ENCODE measurements at regions not wholly inside any gene's neighbourhood (a gene's known extent, or its start where the extent isn't known, plus 50 kb on each side); places are given as distances from the start of the nearest gene placed in this dataset.

GRCh38 chr4:85244638-85245037, 230.3 kb upstream of the ARHGAP24 start:
- H3K9me3 ChIP-seq (ENCODE audit: insufficient read depth, low read depth, low read length), result no peaks in the 10 kb centered on the region
- H3K79me2 ChIP-seq (ENCODE audit: insufficient read depth, low read length), result no peaks in the 10 kb centered on the region
- no peak overlapping the region for H3K4me2 ChIP-seq (ENCODE audit: low read length)
- H3K36me3 ChIP-seq (ENCODE audit: insufficient read depth, low read length), result no peaks in the 10 kb centered on the region
- Mint-ChIP-seq H3K9me3 (ENCODE audit: unreplicated experiment) (no peaks in the 10 kb centered on the region), H3K4me1 (ENCODE audit: low read depth, unreplicated experiment) (no peaks in the 10 kb centered on the region), H3K36me3 (ENCODE audit: low read depth, unreplicated experiment) (no peaks in the 10 kb centered on the region), H3K4me3 (ENCODE audit: unreplicated experiment) (no peak overlapping the region), H3K27ac (ENCODE audit: unreplicated experiment) (no peak overlapping the region), H3K27me3 (ENCODE audit: low read depth, unreplicated experiment) (peaks cover 3% of the 10 kb centered on the region)
- DNase-seq (ENCODE audit: low read depth), result no peak
- no peak overlapping the region for H3K9ac ChIP-seq (ENCODE audit: low read length)
- H2AFZ ChIP-seq (ENCODE audit: low read depth, low read length), result no peak overlapping the region
- H3K27me3 ChIP-seq (ENCODE audit: insufficient read depth, low read length), result no peaks in the 10 kb centered on the region
- H4K20me1 ChIP-seq (ENCODE audit: insufficient read depth, low read length), result no peaks in the 10 kb centered on the region
- no peak for TF ChIP-seq CTCF (IDR thresholded peaks at IDR 0.05; ENCODE audit: insufficient read depth, low read depth, low read length)
- TF ChIP-seq EZH2 (IDR thresholded peaks at IDR 0.05; ENCODE audit: insufficient read depth, low read length), result no peak
- H3K4me3 ChIP-seq (ENCODE audit: insufficient read depth, low read depth, low read length), result no peak overlapping the region
- H3K4me1 ChIP-seq (ENCODE audit: insufficient read depth, low read length), result no peaks in the 10 kb centered on the region
- H3K27ac ChIP-seq (ENCODE audit: low read depth, low read length), result no peak overlapping the region
- no peak for FAIRE-seq

GRCh38 chr4:85246055-85246454, 228.9 kb upstream of the ARHGAP24 start:
- H3K36me3 ChIP-seq (ENCODE audit: insufficient read depth, low read length), result no peaks in the 10 kb centered on the region
- H3K9me3 Mint-ChIP-seq (ENCODE audit: unreplicated experiment), result no peaks in the 10 kb centered on the region
- DNase-seq (ENCODE audit: low read depth) (no peak), FAIRE-seq (no peak)
- no peaks in the 10 kb centered on the region for H3K9me3 ChIP-seq (ENCODE audit: insufficient read depth, low read depth, low read length)
- H3K79me2 ChIP-seq (ENCODE audit: insufficient read depth, low read length), result no peaks in the 10 kb centered on the region
- H3K4me2 ChIP-seq (ENCODE audit: low read length), result no peak overlapping the region
- H3K27ac ChIP-seq (ENCODE audit: low read depth, low read length), result no peak overlapping the region
- no peak overlapping the region for H2AFZ ChIP-seq (ENCODE audit: low read depth, low read length)
- no peak overlapping the region for H3K9ac ChIP-seq (ENCODE audit: low read length)
- no peak overlapping the region for H3K27ac Mint-ChIP-seq (ENCODE audit: unreplicated experiment)
- no peak for TF ChIP-seq EZH2 (IDR thresholded peaks at IDR 0.05; ENCODE audit: insufficient read depth, low read length)
- H3K4me3 ChIP-seq (ENCODE audit: insufficient read depth, low read depth, low read length), result no peak overlapping the region
- peaks cover 3% of the 10 kb centered on the region for H3K27me3 Mint-ChIP-seq (ENCODE audit: low read depth, unreplicated experiment)
- H3K4me1 ChIP-seq (ENCODE audit: insufficient read depth, low read length), result no peaks in the 10 kb centered on the region
- no peaks in the 10 kb centered on the region for H3K4me1 Mint-ChIP-seq (ENCODE audit: low read depth, unreplicated experiment)
- H3K36me3 Mint-ChIP-seq (ENCODE audit: low read depth, unreplicated experiment), result no peaks in the 10 kb centered on the region
- H3K4me3 Mint-ChIP-seq (ENCODE audit: unreplicated experiment), result no peak overlapping the region
- no peaks in the 10 kb centered on the region for H3K27me3 ChIP-seq (ENCODE audit: insufficient read depth, low read length)
- no peaks in the 10 kb centered on the region for H4K20me1 ChIP-seq (ENCODE audit: insufficient read depth, low read length)

GRCh38 chr4:85250852-85251251, 224.1 kb upstream of the ARHGAP24 start:
- peaks cover 5% of the 10 kb centered on the region for H3K9me3 Mint-ChIP-seq (ENCODE audit: unreplicated experiment)
- H3K36me3 Mint-ChIP-seq (ENCODE audit: low read depth, unreplicated experiment), result no peaks in the 10 kb centered on the region
- no peaks in the 10 kb centered on the region for H3K79me2 ChIP-seq (ENCODE audit: insufficient read depth, low read length)
- DNase-seq (ENCODE audit: low read depth) (no peak), FAIRE-seq (no peak)
- no peak overlapping the region for H3K4me3 ChIP-seq (ENCODE audit: insufficient read depth, low read depth, low read length)
- no peaks in the 10 kb centered on the region for H3K27me3 Mint-ChIP-seq (ENCODE audit: low read depth, unreplicated experiment)
- H3K9me3 ChIP-seq (ENCODE audit: insufficient read depth, low read depth, low read length), result no peaks in the 10 kb centered on the region
- no peak overlapping the region for H3K27ac Mint-ChIP-seq (ENCODE audit: unreplicated experiment)
- H3K27ac ChIP-seq (ENCODE audit: low read depth, low read length), result no peak overlapping the region
- no peaks in the 10 kb centered on the region for H4K20me1 ChIP-seq (ENCODE audit: insufficient read depth, low read length)
- no peak overlapping the region for H2AFZ ChIP-seq (ENCODE audit: low read depth, low read length)
- H3K9ac ChIP-seq (ENCODE audit: low read length), result no peak overlapping the region
- H3K4me1 Mint-ChIP-seq (ENCODE audit: low read depth, unreplicated experiment), result no peaks in the 10 kb centered on the region
- no peaks in the 10 kb centered on the region for H3K27me3 ChIP-seq (ENCODE audit: insufficient read depth, low read length)
- H3K4me3 Mint-ChIP-seq (ENCODE audit: unreplicated experiment), result no peak overlapping the region
- H3K36me3 ChIP-seq (ENCODE audit: insufficient read depth, low read length), result no peaks in the 10 kb centered on the region
- TF ChIP-seq EZH2 (IDR thresholded peaks at IDR 0.05; ENCODE audit: insufficient read depth, low read length) (no peak), CTCF (IDR thresholded peaks at IDR 0.05; ENCODE audit: insufficient read depth, low read depth, low read length) (no peak)
- H3K4me2 ChIP-seq (ENCODE audit: low read length), result no peak overlapping the region
- no peaks in the 10 kb centered on the region for H3K4me1 ChIP-seq (ENCODE audit: insufficient read depth, low read length)
